GM12864 (cell line): ENCODE measurements at regions not wholly inside any gene's neighbourhood (a gene's known extent, or its start where the extent isn't known, plus 50 kb on each side); places are given as distances from the start of the nearest gene placed in this dataset.
"Not testable (repeated sequence)": the region's sequence is repeated elsewhere in the genome, so short reads cannot be mapped to it uniquely, and the experiment has no call there.

Source experiments
- DNase-seq: peaks from one replicate; pipeline ENCODE4 v3.0.0-alpha.2; 2011; ENCODE audit warnings: low read depth
- H3K4me3 ChIP-seq: 2 replicates; pipeline ENCODE4 v1.5.1; 2011; ENCODE audit warnings: mild to moderate bottlenecking, low read depth, low read length, control low read depth
- CTCF ChIP-seq: IDR thresholded peaks from 2 replicates; pipeline ENCODE4 v1.5.1; 2011; ENCODE audit warnings: low read depth, mild to moderate bottlenecking, moderate library complexity, low read length, control low read depth, inconsistent platforms; ENCODE audit errors: missing control alignments

- no peak for DNase-seq
- TF ChIP-seq CTCF: no peak
- no peak overlapping the region for H3K4me3 ChIP-seq
Measured at GRCh38 chr1:109846162-109846561, 64.5 kb upstream of the CSF1 start.

GRCh38 chr1:109845658-109846057 lies 65.0 kb upstream of the CSF1 start:
- TF ChIP-seq CTCF: no peak
- H3K4me3 ChIP-seq: no peak overlapping the region
- no peak for DNase-seq

GRCh38 chr1:109844609-109845008 lies 66.0 kb upstream of the CSF1 start:
- no peak for TF ChIP-seq CTCF
- no peak for DNase-seq
- no peak overlapping the region for H3K4me3 ChIP-seq

- H3K4me3 ChIP-seq: no peak overlapping the region
- no peak for DNase-seq
- no peak for TF ChIP-seq CTCF
Measured at GRCh38 chr1:109840011-109840629, 70.5 kb upstream of the CSF1 start.

- not testable (repeated sequence) for H3K4me3 ChIP-seq, DNase-seq
Measured at GRCh38 chr1:109839276-109839675, 71.4 kb upstream of the CSF1 start.

GRCh38 chr1:109838838-109839240 lies 71.8 kb upstream of the CSF1 start:
- no peak overlapping the region for H3K4me3 ChIP-seq
- no peak for TF ChIP-seq CTCF
- no peak for DNase-seq

GRCh38 chr1:109837852-109838570 lies 72.6 kb upstream of the CSF1 start:
- no peak for TF ChIP-seq CTCF

GRCh38 chr1:109835645-109836044 lies 71.9 kb upstream of the EPS8L3 start:
- DNase-seq, H3K4me3 ChIP-seq: not testable (repeated sequence)

More at GRCh38 chr1:109837852-109838570, 72.6 kb upstream of the CSF1 start:
- H3K4me3 ChIP-seq: no peak overlapping the region
- no peak for DNase-seq
